Thyroid gland (tissue), 4 donors: ENCODE measurements at regions not wholly inside any gene's neighbourhood (a gene's known extent, or its start where the extent isn't known, plus 50 kb on each side); places are given as distances from the start of the nearest gene placed in this dataset.

ENCODE experiments used
- DNase-seq, 2 donors: peaks; one replicate each; pipeline ENCODE4 v3.0.0-alpha.2; 2019
- H3K27ac ChIP-seq, 3 donors: fragments of 200-600 bp; sonication (generic); 1 replicate in 2 of 3; 2 replicates in 1 of 3; pipeline ENCODE4 v1.5.1; 2016 to 2019; ENCODE audit warnings: mild to moderate bottlenecking in 1 of 3, moderate library complexity in 1 of 3
- H3K27me3 ChIP-seq: fragments of 200-600 bp; sonication (generic); one replicate; pipeline ENCODE4 v1.5.1; 2019
- H3K36me3 ChIP-seq, 2 donors: fragments of 200-600 bp; sonication (generic); one replicate each; pipeline ENCODE4 v1.5.1; 2016 to 2019
- H3K4me1 ChIP-seq, 2 donors: fragments of 200-600 bp; sonication (generic); one replicate each; pipeline ENCODE4 v1.5.1; 2017 to 2019
- H3K4me3 ChIP-seq, 3 donors: fragments of 200-600 bp; sonication (generic); replicated peaks in 1 of 3; 1 replicate in 2 of 3; 2 replicates in 1 of 3; pipeline ENCODE4 v1.5.1; 2016; ENCODE audit warnings: mild to moderate bottlenecking in 1 of 3
- H3K9me3 ChIP-seq: fragments of 200-600 bp; sonication (generic); one replicate; pipeline ENCODE4 v1.5.1; 2017
- POLR2A ChIP-seq, 2 donors: fragments of 450-650 bp; IDR thresholded peaks; one replicate each; pipeline ENCODE4 v1.6.1; 2017; ENCODE audit warnings: antibody characterized with exemption in 2 of 2, mild to moderate bottlenecking in 2 of 2, moderate library complexity in 1 of 2
- WGBS, 2 donors: methylation state at CpG; one replicate each; pipeline ENCODE4 v1.1.5; 2017; 5-methylcytosine and 5-hydroxymethylcytosine counted together
- intact Hi-C: fragments of 100-400 bp; cut with DNase I; formaldehyde crosslinking; loops from one replicate; pipeline ENCODE4 v1.15.1; 2023
- TF ChIP-seq, protein P1 (sequence below), 6 experiments: fragments of 200-600 bp in 3 of 6; fragments of 450-650 bp in 3 of 6; sonication (generic) in 3 of 6; IDR thresholded peaks; one replicate each; pipeline ENCODE4 v1.5.1; 2016 to 2019; ENCODE audit warnings: antibody characterized with exemption in 6 of 6, mild to moderate bottlenecking in 2 of 6, inconsistent platforms in 1 of 6, moderate library complexity in 1 of 6

- intact Hi-C loops, result no loop called here
- WGBS, 2 donors, result 48 to 52% methylated on average over 1 of the region's 1 CpG
- H3K27ac ChIP-seq, result no peak overlapping the region
- DNase-seq, result no peak
- H3K36me3 ChIP-seq, result no peaks in the 10 kb centered on the region
- no peaks in the 10 kb centered on the region for H3K4me1 ChIP-seq
- no peak overlapping the region for H3K4me3 ChIP-seq
- no peaks in the 10 kb centered on the region for H3K9me3 ChIP-seq
- H3K27me3 ChIP-seq, result no peaks in the 10 kb centered on the region
- TF ChIP-seq, protein P1, sequence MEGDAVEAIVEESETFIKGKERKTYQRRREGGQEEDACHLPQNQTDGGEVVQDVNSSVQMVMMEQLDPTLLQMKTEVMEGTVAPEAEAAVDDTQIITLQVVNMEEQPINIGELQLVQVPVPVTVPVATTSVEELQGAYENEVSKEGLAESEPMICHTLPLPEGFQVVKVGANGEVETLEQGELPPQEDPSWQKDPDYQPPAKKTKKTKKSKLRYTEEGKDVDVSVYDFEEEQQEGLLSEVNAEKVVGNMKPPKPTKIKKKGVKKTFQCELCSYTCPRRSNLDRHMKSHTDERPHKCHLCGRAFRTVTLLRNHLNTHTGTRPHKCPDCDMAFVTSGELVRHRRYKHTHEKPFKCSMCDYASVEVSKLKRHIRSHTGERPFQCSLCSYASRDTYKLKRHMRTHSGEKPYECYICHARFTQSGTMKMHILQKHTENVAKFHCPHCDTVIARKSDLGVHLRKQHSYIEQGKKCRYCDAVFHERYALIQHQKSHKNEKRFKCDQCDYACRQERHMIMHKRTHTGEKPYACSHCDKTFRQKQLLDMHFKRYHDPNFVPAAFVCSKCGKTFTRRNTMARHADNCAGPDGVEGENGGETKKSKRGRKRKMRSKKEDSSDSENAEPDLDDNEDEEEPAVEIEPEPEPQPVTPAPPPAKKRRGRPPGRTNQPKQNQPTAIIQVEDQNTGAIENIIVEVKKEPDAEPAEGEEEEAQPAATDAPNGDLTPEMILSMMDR (IDR thresholded peaks at IDR 0.05), result no peak
- TF ChIP-seq POLR2A (IDR thresholded peaks at IDR 0.05), result no peak
These were observed 146.9 kb upstream of the FMR1 start for GRCh38 chrX:147764868-147765267.

GRCh38 chrX:147770858-147771257 lies 140.9 kb upstream of the FMR1 start:
- 82 to 100% methylated on average over 1 of the region's 1 CpG for WGBS, 2 donors
- H3K27me3 ChIP-seq, result no peaks in the 10 kb centered on the region
- H3K9me3 ChIP-seq, result no peaks in the 10 kb centered on the region
- no peak overlapping the region for H3K4me3 ChIP-seq
- intact Hi-C loops, result no loop called here
- DNase-seq, result no peak
- TF ChIP-seq, protein P1 (IDR thresholded peaks at IDR 0.05), result no peak
- no peak for TF ChIP-seq POLR2A (IDR thresholded peaks at IDR 0.05)
- no peaks in the 10 kb centered on the region for H3K4me1 ChIP-seq
- H3K27ac ChIP-seq, result no peak overlapping the region
- no peaks in the 10 kb centered on the region for H3K36me3 ChIP-seq

DNA sequence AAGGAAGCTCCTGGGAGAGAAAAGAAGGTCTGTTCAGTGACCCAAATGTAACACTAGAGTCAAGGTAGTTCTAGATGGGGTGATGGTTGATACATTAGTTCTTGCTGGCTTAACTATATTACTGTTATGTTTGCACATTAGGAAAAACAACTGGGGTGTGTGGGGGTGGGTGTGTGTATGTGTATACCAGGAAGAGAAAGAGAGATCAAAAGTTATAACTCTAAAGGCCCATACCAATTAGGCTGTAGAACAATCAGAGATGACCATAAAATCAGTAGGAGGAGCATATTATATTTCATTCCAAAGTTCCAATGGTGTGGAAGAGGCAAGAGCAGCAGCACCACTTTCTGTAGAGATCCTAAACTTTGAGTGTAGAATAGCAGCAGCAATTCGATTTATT lies 134.7 kb upstream of the FMR1 start:
- TF ChIP-seq POLR2A (IDR thresholded peaks at IDR 0.05), result no peak
- TF ChIP-seq, protein P1 (IDR thresholded peaks at IDR 0.05), result no peak
- no peak for DNase-seq
- Histone ChIP-seq H3K9me3 (no peaks in the 10 kb centered on the region), H3K4me3 (no peak overlapping the region), H3K4me1 (no peaks in the 10 kb centered on the region), H3K27ac (no peak overlapping the region), H3K36me3 (no peaks in the 10 kb centered on the region), H3K27me3 (no peaks in the 10 kb centered on the region)
- intact Hi-C loops, result no loop called here
- WGBS, 2 donors, result 81 to 85% methylated on average over 1 of the region's 1 CpG

- H3K4me1 ChIP-seq, result no peaks in the 10 kb centered on the region
- intact Hi-C loops, result no loop called here
- H3K9me3 ChIP-seq, result no peaks in the 10 kb centered on the region
- no peak overlapping the region for H3K27ac ChIP-seq
- H3K4me3 ChIP-seq, result no peak overlapping the region
- no peaks in the 10 kb centered on the region for H3K36me3 ChIP-seq
- no peak for DNase-seq
- TF ChIP-seq POLR2A (IDR thresholded peaks at IDR 0.05), result no peak
- TF ChIP-seq, protein P1 (IDR thresholded peaks at IDR 0.05), result no peak
- H3K27me3 ChIP-seq, result no peaks in the 10 kb centered on the region
These were observed 132.5 kb upstream of the FMR1 start for GRCh38 chrX:147779173-147779572.

DNA sequence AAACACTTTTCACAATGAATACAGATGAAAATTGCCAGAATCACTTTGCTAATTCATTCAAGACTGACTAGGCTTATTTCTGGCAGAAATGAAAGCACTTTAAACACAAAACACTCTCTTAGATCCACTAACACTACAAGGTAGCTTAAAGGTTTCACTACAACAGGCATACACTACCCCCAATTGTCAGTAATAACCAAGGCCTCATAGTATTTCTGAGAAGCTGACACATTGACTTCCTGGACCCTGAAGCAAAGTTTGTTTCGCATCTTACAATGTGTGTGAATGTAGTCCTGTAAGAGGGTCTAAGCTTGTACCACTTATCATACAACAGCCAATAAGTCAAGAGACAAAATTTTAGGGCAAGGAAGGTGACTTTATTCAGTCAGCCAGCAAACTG lies 129.9 kb upstream of the FMR1 start:
- intact Hi-C loops, result no loop called here
- no peak for DNase-seq
- TF ChIP-seq POLR2A (IDR thresholded peaks at IDR 0.05), result no peak
- TF ChIP-seq, protein P1 (IDR thresholded peaks at IDR 0.05), result no peak
- Histone ChIP-seq H3K9me3 (no peaks in the 10 kb centered on the region), H3K27me3 (no peaks in the 10 kb centered on the region), H3K4me3 (no peak overlapping the region), H3K4me1 (no peaks in the 10 kb centered on the region), H3K36me3 (no peaks in the 10 kb centered on the region), H3K27ac (no peak overlapping the region)
- WGBS, 2 donors, result 94 to 100% methylated on average over 1 of the region's 1 CpG
